Choroid plexus epithelial cell (primary cell): ENCODE measurements at regions not wholly inside any gene's neighbourhood (a gene's known extent, or its start where the extent isn't known, plus 50 kb on each side); places are given as distances from the start of the nearest gene placed in this dataset.

Source experiments
- DNase-seq: peaks from one replicate; pipeline ENCODE4 v3.0.0-alpha.2; 2010; ENCODE audit warnings: low read depth
- H3K4me3 ChIP-seq: 2 replicates; pipeline ENCODE4 v1.5.1; 2011; ENCODE audit warnings: low read depth, mild to moderate bottlenecking, control low read depth, low read length, moderate library complexity
- TF ChIP-seq, protein P1 (sequence below): conservative IDR thresholded peaks from 2 replicates; pipeline ENCODE4 v1.5.1; 2011; ENCODE audit warnings: low read depth, mild to moderate bottlenecking, control low read depth, inconsistent platforms, low read length, moderate library complexity

DNA sequence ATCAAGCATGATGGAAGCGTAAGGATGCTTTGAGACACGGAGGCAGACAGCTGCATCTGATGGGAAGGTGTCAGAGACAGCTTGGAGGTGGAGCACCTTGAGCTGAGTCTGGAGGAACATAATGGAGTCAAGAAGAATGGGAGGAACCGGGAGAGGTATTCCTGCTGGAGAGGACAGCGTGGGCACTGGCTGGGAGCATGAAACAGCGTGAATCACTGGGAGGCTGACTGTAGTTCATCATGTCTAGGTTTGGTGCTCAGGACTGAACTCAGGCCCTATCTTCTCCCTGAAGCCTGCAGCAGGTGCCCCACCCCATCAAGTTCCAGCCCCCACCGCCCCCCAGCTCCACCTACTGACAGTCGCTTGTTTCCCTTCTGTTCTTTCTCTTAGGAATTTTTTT is 98.6 kb downstream of the TMEM17 start:
- H3K4me3 ChIP-seq = no peak overlapping the region
- no peak for DNase-seq
- TF ChIP-seq, protein P1, sequence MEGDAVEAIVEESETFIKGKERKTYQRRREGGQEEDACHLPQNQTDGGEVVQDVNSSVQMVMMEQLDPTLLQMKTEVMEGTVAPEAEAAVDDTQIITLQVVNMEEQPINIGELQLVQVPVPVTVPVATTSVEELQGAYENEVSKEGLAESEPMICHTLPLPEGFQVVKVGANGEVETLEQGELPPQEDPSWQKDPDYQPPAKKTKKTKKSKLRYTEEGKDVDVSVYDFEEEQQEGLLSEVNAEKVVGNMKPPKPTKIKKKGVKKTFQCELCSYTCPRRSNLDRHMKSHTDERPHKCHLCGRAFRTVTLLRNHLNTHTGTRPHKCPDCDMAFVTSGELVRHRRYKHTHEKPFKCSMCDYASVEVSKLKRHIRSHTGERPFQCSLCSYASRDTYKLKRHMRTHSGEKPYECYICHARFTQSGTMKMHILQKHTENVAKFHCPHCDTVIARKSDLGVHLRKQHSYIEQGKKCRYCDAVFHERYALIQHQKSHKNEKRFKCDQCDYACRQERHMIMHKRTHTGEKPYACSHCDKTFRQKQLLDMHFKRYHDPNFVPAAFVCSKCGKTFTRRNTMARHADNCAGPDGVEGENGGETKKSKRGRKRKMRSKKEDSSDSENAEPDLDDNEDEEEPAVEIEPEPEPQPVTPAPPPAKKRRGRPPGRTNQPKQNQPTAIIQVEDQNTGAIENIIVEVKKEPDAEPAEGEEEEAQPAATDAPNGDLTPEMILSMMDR = no peak

DNA sequence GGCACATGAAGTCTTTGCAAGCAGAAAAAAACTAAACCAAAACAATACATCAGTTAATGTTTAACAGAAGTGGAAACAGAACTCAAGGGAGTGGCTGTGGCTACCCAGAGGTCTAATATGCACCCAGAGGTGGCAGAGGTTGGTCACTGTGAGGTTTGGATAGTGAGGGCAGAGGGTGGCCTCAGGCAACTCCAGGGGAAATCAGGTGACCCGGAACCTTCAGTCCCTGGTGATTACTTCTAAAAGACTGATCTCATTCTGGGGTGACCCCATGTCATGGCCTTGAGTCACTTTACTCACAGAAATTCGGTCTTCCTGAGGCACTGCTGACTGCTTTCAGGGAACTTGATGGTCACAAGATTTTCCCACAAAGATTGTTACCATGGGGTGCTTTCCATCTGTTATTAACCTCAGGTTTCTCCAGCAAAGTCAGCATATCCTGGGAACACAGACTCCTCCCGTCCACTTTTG is 99.4 kb downstream of the TMEM17 start:
- TF ChIP-seq, protein P1 = no peak

DNA sequence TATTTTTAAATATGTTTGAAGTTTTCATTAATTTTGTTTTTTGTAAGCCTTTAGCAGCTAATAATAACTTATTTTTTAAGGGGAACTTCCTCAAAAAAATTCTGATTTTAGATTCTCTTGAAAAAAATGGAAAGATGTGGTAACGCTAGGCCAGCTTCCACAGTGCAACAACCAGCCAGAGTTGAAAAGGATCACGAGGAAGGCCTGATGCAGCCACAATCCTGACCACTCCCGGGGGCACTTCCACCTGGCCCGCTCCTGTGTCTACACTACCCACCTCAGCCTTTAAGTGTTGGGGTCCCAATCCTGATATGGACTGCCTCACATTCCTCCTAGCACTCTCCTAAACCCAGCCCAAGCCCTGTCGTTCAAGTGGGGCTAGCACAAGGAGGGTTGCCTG is 101.1 kb downstream of the TMEM17 start:
- TF ChIP-seq, protein P1 = no peak
- H3K4me3 ChIP-seq = no peak overlapping the region
- DNase-seq = no peak

More for the DNA sequence above, 99.4 kb downstream of the TMEM17 start:
- no peak overlapping the region for H3K4me3 ChIP-seq
- peak; percentile 26 for DNase-seq

DNA sequence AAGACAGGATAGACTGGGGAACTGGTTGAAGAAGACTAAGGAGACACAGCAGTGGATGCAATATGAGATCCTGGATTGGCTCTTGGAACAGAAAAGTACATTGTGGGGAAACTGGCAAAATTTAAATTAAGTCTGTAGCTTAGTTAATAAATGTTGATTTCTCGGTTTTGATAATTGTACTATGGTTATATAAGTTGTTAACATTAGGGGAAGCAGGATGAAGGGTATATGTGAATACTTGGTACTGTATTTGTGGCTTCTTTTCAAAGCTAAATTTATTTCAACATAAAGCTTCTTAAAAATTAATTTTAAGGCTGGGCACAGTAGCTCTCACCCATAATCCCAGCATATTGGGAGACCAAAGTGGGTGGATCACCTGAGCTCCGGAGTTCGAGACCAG is 103.8 kb downstream of the TMEM17 start:
- no peak for DNase-seq
- TF ChIP-seq, protein P1 = no peak
- H3K4me3 ChIP-seq = no peak overlapping the region

DNA sequence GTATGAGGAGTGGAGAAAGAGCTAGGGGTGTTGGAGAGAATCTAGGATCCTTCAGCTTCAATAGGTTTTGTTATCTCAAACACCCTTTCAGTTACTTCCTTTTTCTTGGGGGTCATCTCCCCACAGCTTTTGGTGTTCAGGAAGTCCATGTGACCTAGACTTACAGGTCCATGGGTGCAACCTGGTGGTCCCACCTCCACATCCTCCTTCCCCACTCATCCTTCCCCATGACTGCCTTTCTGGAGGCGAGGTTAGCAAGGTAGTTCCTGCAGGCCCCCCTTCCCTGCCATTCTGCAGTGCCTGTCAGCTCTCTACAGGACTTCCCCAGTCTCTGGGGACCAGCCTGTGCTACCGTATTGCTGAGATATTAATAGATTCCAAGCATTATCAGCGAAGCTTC is 107.6 kb downstream of the TMEM17 start:
- H3K4me3 ChIP-seq = no peak overlapping the region
- TF ChIP-seq, protein P1 = no peak
- no peak for DNase-seq

DNA sequence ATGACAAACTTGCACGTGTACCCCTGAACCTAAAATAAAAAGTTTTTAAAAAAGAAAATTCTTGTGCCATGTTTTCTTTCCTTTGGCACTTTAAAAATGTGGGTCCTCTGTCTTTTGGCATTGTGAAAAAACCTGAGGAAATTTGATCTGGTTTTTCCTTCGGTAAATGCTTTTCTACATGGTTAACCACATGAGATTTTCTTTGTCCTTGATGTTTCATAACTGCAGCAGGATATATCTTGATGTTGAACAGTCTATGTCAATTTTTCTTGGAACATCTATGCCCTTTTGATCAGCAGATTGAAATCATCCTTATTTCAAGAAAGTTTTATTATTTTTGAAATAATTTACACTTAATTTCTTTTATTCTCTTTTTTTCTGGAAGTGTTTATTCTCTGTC is 109.1 kb downstream of the TMEM17 start:
- H3K4me3 ChIP-seq = no peak overlapping the region
- DNase-seq = no peak
- TF ChIP-seq, protein P1 = no peak

DNA sequence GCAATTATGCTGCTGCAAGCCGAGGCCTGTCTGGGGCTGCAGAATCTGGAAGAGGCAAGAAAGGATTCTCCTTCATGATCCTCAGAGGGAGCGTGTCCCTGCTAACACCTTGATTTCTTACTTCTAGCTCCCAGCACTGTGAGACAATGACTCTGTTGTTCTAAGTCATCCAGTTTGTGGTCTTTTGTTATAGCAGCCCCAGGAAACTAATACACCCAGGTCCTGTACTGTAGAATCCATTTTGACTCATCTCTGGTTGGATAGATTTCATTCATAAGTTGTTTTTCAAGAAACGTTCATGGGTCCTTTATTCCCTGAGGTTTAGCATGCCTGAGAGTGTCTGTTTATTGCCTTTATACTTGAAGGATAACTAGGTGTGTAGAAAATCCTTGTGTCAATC is 112.7 kb downstream of the TMEM17 start:
- H3K4me3 ChIP-seq = no peak overlapping the region
- DNase-seq = no peak
- TF ChIP-seq, protein P1 = no peak
